GM13976 (cell line): ENCODE measurements at regions not wholly inside any gene's neighbourhood (a gene's known extent, or its start where the extent isn't known, plus 50 kb on each side); places are given as distances from the start of the nearest gene placed in this dataset.

Experiments
- DNase-seq: peaks from one replicate; pipeline ENCODE4 v3.0.0; 2012; ENCODE audit warnings: low spot score
- in situ Hi-C: fragments of 300-500 bp; cut with MboI; formaldehyde crosslinking; loops from one replicate; pipeline ENCODE4 v1.12.0; 2022; ENCODE audit warnings: low sequenced_read_pairs, mixed read lengths, inconsistent platforms; ENCODE audit not compliant: unreplicated experiment
- TF ChIP-seq, protein P1 (sequence below): IDR thresholded peaks from 2 replicates; pipeline ENCODE4 v1.5.1; 2012; ENCODE audit warnings: borderline replicate concordance, mild to moderate bottlenecking; ENCODE audit not compliant: insufficient read depth; ENCODE audit errors: extremely low read depth, missing control alignments, control extremely low read depth

DNA sequence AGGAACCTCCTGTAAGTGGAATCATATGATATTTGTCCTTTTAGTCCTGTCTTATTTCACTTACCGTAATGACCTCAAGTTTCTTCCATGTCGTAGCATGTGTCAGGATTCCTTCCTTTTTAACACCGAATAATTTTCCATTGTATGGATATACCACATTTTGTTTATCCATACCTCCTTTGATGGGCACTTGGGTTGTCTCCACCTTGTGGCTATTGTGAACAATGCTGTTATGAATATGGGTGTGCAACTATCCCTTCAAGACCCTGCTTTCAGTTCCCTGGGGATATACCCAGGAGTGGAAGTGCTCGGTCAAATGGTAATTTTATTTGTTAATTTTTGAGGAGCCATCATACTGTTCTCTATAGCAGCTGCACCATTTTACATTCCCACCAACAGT is 244.9 kb upstream of the BLID start:
- in situ Hi-C loops: no loop called here
- TF ChIP-seq, protein P1, sequence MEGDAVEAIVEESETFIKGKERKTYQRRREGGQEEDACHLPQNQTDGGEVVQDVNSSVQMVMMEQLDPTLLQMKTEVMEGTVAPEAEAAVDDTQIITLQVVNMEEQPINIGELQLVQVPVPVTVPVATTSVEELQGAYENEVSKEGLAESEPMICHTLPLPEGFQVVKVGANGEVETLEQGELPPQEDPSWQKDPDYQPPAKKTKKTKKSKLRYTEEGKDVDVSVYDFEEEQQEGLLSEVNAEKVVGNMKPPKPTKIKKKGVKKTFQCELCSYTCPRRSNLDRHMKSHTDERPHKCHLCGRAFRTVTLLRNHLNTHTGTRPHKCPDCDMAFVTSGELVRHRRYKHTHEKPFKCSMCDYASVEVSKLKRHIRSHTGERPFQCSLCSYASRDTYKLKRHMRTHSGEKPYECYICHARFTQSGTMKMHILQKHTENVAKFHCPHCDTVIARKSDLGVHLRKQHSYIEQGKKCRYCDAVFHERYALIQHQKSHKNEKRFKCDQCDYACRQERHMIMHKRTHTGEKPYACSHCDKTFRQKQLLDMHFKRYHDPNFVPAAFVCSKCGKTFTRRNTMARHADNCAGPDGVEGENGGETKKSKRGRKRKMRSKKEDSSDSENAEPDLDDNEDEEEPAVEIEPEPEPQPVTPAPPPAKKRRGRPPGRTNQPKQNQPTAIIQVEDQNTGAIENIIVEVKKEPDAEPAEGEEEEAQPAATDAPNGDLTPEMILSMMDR: no peak

DNA sequence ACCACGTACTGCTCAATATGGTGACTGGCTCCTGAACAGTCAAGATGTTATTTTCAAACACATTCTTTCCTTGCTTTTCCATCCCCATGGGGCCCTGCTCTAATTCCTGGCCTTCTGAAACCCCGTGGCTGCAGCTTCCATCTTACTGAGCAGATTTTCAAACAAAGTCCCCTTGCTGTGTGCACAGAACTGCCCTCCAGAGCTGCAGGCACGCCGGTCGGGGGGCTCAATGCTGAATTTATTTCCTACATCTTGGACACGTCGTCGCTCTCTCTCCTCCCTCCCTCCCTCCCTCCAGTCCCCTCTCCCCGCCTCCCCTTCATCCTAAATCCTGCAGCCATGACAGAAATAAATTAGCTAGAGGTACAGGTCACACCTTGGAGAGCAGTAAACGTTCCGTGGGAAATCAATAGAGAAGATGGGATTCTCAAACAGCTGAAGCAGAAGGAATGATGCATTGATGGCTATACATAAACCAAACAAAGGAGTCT is 243.1 kb upstream of the BLID start:
- no peak for DNase-seq
- TF ChIP-seq, protein P1: no peak
- in situ Hi-C loops: no loop called here

More for the DNA sequence above, 244.9 kb upstream of the BLID start:
- DNase-seq: no peak

DNA sequence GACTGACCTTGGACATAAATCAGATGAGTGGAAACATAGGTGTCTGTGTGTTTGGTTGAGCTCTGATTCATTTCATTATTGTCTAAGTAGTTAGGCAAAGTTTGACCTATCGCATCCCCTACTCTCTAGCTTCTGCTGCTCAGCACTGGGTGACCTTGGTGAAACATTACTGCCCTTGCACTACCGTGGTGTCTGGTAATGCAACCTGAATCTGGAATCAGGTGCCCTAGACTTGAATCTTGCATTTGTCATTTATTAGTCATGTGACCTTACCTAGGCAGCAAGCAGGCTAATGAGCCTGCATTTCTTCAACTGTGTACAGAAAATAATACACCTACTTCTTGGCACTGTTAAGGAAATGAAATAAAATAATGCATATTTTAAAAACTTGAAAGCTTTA is 242.3 kb upstream of the BLID start:
- in situ Hi-C loops: no loop called here
- TF ChIP-seq, protein P1: no peak
- no peak for DNase-seq

DNA sequence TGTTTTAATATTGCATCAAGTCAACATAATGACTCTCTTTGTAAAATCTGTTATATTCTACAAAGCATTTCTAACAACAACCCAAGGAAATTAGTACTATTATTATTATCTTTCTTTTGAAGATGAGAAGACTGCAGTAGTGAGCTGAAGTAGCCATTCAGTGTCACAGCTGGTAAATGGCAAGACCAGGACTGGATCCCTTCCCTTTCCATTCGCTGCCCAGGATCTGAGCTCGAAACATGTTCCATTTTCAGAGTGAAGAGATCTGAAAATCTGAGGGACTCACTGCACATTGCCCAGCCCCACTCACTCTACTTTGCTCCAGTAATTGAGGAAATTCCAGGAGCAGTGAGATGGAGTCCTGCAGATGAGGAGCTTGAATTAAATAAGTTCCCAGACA is 240.0 kb upstream of the BLID start:
- in situ Hi-C loops: no loop called here
- TF ChIP-seq, protein P1: no peak
- DNase-seq: no peak

DNA sequence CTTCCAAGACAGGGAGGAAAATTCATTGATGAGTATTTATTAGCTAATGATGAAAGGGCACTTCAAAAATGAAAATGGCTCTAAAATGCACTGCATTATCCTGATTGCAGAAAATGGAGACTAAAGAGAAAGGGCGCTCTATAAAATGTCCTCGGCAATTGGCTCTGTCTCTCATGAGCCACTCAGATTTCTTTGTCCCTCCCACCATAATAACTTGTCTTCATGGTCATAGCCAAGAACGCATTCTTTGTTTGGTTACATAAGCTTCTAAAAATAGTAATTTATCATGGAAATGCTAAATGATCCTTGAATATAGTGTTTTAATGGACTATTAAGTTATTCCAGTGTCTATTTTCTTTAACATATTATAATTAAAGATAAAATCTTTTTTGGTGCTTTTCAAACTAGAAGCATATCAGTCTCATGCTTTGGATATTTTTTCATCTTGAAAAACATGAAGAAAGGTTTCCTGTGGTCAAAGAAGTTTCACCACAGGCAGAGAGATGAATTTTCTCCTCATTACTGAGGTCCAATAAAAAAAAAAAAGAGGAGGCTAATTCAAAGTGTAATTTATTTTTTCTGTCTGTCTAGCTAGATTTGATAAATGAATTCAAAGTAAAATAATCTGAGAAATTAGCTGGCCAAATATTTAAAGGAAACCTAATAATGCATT is 238.1 kb upstream of the BLID start:
- TF ChIP-seq, protein P1: no peak
- DNase-seq: no peak
- in situ Hi-C loops: no loop called here

DNA sequence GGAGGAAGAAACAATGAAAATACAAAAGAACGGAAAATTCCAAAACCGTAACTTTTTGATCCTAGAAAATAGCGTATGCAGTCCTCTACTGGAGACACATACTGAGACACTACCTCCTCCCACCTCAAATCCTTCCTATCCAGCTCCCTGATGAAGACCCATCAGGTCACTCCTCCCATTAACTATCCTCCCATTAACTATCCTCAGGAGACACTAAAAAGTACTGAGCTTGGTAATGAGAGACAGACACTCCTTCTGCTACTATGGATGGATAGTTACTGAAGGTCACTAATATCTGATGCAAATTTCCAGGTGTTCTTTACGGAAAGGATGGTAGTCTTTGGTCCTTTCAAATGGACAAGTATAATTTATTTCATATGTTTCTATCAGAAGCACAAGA is 237.5 kb upstream of the BLID start:
- TF ChIP-seq, protein P1: no peak
- in situ Hi-C loops: no loop called here
- no peak for DNase-seq

DNA sequence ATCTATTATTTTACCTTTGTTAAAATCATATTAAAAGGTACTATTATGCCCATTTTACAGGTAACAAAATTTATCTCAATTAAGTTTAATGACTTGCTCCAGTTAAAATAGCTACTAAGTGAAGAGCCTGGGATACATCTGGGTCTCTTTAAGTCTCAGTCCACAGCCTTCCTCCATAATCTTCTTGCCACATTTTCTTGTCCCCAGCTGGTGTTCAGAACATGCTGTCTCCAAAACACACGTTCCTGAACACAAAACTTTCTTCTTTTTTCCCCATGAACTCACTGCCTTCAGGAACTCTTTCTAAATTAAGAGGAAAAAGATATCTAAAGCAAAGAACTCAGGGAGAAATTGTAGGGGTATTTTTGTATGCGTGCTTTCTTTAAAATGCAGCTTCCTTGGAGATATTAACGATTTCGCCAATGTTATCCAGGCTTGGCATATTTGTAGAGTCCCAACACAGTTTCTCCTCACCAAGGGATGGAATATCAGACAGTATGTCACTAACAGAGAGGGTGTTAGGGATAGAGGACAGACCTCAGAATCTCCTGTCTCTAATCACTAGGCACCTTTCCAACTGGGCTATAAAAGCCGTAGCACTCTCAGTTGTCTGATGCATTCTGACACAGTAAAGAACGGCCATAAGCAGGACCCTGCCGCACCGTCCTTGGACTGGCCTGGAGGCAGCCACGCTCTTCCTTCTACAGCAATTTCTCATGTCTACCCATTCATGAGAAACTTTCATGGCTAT is 232.8 kb upstream of the BLID start:
- in situ Hi-C loops: no loop called here
- DNase-seq: no peak
- TF ChIP-seq, protein P1: no peak
